ENCODE measurements at regions not wholly inside any gene's neighbourhood (a gene's known extent, or its start where the extent isn't known, plus 50 kb on each side); places are given as distances from the start of the nearest gene placed in this dataset.

DNA sequence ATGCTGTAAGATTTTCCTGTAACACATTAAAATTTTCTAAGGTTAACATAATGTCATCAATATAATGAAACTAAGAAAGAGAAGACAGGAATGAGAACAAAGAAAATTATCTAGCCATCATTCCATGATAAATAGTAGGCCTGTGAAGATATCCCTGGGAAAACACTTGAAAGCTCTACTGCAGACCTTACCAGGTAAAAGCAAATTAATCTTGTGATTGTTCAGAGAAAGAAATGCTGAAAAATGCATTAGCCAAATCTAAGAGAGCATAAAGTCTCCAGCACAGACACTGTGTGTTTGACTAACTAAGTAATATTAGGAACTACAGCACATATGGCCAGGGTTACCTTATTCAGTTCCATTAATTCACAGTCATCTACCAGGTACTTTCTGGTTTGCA is 628.3 kb upstream of the GRAMD2B start:
- H3K4me3 ChIP-seq (ENCODE audit: low read depth in 1 of 3, low read length in 3 of 3): no peak overlapping the region
- DNase-seq (ENCODE audit: low spot score): no peak
- no peaks in the 10 kb centered on the region for H3K4me1 ChIP-seq (ENCODE audit: control insufficient read depth in 4 of 4, insufficient read depth in 4 of 4, low read length in 3 of 4)
- H3K36me3 ChIP-seq (ENCODE audit: control insufficient read depth in 4 of 4, insufficient read depth in 3 of 4, low read depth in 1 of 4, low read length in 3 of 4): no peaks in the 10 kb centered on the region
- H3K27ac ChIP-seq (ENCODE audit: low read depth in 1 of 2, low read length in 2 of 2): no peak overlapping the region
- H3K27me3 ChIP-seq (ENCODE audit: control insufficient read depth in 4 of 4, insufficient read depth in 4 of 4, low read length in 3 of 4): no peaks in the 10 kb centered on the region
- TF ChIP-seq, protein P1, sequence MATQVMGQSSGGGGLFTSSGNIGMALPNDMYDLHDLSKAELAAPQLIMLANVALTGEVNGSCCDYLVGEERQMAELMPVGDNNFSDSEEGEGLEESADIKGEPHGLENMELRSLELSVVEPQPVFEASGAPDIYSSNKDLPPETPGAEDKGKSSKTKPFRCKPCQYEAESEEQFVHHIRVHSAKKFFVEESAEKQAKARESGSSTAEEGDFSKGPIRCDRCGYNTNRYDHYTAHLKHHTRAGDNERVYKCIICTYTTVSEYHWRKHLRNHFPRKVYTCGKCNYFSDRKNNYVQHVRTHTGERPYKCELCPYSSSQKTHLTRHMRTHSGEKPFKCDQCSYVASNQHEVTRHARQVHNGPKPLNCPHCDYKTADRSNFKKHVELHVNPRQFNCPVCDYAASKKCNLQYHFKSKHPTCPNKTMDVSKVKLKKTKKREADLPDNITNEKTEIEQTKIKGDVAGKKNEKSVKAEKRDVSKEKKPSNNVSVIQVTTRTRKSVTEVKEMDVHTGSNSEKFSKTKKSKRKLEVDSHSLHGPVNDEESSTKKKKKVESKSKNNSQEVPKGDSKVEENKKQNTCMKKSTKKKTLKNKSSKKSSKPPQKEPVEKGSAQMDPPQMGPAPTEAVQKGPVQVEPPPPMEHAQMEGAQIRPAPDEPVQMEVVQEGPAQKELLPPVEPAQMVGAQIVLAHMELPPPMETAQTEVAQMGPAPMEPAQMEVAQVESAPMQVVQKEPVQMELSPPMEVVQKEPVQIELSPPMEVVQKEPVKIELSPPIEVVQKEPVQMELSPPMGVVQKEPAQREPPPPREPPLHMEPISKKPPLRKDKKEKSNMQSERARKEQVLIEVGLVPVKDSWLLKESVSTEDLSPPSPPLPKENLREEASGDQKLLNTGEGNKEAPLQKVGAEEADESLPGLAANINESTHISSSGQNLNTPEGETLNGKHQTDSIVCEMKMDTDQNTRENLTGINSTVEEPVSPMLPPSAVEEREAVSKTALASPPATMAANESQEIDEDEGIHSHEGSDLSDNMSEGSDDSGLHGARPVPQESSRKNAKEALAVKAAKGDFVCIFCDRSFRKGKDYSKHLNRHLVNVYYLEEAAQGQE (IDR thresholded peaks at IDR 0.05): no peak
- TF ChIP-seq SP1 (IDR thresholded peaks at IDR 0.05) (no peak), JUND (IDR thresholded peaks at IDR 0.05) (no peak), FOXA2 (IDR thresholded peaks at IDR 0.05) (no peak), EGR1 (IDR thresholded peaks at IDR 0.05; ENCODE audit: low read depth in 2 of 2) (no peak), FOXA1 (IDR thresholded peaks at IDR 0.05) (no peak), NR2F2 (IDR thresholded peaks at IDR 0.05) (no peak), HNF4G (IDR thresholded peaks at IDR 0.05) (no peak), RXRA (IDR thresholded peaks at IDR 0.05) (no peak), GABPA (IDR thresholded peaks at IDR 0.05 in 1 of 2, conservative IDR thresholded peaks at IDR 0.05 in 1 of 2) (no peak), RAD21 (IDR thresholded peaks at IDR 0.05) (no peak), TAF1 (conservative IDR thresholded peaks at IDR 0.05) (no peak), HNF4A (conservative IDR thresholded peaks at IDR 0.05) (no peak), YY1 (IDR thresholded peaks at IDR 0.05) (no peak)
- TF ChIP-seq, protein P2, sequence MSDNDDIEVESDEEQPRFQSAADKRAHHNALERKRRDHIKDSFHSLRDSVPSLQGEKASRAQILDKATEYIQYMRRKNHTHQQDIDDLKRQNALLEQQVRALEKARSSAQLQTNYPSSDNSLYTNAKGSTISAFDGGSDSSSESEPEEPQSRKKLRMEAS (IDR thresholded peaks at IDR 0.05): no peak
- TF ChIP-seq, protein P3, sequence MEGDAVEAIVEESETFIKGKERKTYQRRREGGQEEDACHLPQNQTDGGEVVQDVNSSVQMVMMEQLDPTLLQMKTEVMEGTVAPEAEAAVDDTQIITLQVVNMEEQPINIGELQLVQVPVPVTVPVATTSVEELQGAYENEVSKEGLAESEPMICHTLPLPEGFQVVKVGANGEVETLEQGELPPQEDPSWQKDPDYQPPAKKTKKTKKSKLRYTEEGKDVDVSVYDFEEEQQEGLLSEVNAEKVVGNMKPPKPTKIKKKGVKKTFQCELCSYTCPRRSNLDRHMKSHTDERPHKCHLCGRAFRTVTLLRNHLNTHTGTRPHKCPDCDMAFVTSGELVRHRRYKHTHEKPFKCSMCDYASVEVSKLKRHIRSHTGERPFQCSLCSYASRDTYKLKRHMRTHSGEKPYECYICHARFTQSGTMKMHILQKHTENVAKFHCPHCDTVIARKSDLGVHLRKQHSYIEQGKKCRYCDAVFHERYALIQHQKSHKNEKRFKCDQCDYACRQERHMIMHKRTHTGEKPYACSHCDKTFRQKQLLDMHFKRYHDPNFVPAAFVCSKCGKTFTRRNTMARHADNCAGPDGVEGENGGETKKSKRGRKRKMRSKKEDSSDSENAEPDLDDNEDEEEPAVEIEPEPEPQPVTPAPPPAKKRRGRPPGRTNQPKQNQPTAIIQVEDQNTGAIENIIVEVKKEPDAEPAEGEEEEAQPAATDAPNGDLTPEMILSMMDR (IDR thresholded peaks at IDR 0.05; ENCODE audit: low read depth, low read length, missing input control): no peak
- TF ChIP-seq, protein P4, sequence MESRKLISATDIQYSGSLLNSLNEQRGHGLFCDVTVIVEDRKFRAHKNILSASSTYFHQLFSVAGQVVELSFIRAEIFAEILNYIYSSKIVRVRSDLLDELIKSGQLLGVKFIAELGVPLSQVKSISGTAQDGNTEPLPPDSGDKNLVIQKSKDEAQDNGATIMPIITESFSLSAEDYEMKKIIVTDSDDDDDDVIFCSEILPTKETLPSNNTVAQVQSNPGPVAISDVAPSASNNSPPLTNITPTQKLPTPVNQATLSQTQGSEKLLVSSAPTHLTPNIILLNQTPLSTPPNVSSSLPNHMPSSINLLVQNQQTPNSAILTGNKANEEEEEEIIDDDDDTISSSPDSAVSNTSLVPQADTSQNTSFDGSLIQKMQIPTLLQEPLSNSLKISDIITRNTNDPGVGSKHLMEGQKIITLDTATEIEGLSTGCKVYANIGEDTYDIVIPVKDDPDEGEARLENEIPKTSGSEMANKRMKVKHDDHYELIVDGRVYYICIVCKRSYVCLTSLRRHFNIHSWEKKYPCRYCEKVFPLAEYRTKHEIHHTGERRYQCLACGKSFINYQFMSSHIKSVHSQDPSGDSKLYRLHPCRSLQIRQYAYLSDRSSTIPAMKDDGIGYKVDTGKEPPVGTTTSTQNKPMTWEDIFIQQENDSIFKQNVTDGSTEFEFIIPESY (IDR thresholded peaks at IDR 0.05): no peak
- TF ChIP-seq, protein P5, sequence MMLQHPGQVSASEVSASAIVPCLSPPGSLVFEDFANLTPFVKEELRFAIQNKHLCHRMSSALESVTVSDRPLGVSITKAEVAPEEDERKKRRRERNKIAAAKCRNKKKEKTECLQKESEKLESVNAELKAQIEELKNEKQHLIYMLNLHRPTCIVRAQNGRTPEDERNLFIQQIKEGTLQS (IDR thresholded peaks at IDR 0.05): no peak
- H3K9ac ChIP-seq (ENCODE audit: low read depth in 1 of 2, low read length in 2 of 2): no peak overlapping the region
- H3K9me3 ChIP-seq (ENCODE audit: control insufficient read depth in 4 of 4, low read length in 3 of 4): no peaks in the 10 kb centered on the region

DNA sequence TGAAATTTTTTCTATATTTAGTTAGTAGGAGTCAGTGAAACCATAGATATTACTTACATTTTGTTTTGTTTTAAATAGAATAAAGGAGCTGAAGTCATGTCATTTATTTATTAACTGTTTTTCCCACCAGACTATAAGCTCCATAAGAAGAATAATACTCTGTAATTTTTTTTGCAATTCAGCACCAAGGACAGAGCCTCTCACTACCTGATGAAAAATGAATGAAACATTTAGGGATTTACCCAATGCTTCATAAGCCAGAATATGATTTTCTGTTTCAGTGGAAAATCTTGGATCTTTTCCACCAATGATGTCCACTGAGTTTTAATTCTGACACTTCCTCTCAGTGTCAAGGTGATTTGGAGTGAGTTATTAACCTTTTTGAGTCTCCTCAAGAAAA is 624.9 kb upstream of the GRAMD2B start:
- H3K36me3 ChIP-seq (ENCODE audit: control insufficient read depth in 4 of 4, insufficient read depth in 3 of 4, low read depth in 1 of 4, low read length in 3 of 4): no peaks in the 10 kb centered on the region
- no peak overlapping the region for H3K27ac ChIP-seq (ENCODE audit: low read depth in 1 of 2, low read length in 2 of 2)
- no peaks in the 10 kb centered on the region for H3K4me1 ChIP-seq (ENCODE audit: control insufficient read depth in 4 of 4, insufficient read depth in 4 of 4, low read length in 3 of 4)
- no peaks in the 10 kb centered on the region for H3K9me3 ChIP-seq (ENCODE audit: control insufficient read depth in 4 of 4, low read length in 3 of 4)
- H3K27me3 ChIP-seq (ENCODE audit: control insufficient read depth in 4 of 4, insufficient read depth in 4 of 4, low read length in 3 of 4): no peaks in the 10 kb centered on the region
- DNase-seq (ENCODE audit: low spot score): no peak
- no peak overlapping the region for H3K9ac ChIP-seq (ENCODE audit: low read depth in 1 of 2, low read length in 2 of 2)
- H3K4me3 ChIP-seq (ENCODE audit: low read depth in 1 of 3, low read length in 3 of 3): no peak overlapping the region
- TF ChIP-seq, protein P1 (IDR thresholded peaks at IDR 0.05): peak; percentile 98
- TF ChIP-seq, protein P3 (IDR thresholded peaks at IDR 0.05; ENCODE audit: low read depth, low read length, missing input control): no peak

All from liver (tissue), 7 donors.